OCI-M1 (cell line): ENCODE measurements at regions not wholly inside any gene's neighbourhood (a gene's known extent, or its start where the extent isn't known, plus 50 kb on each side); places are given as distances from the start of the nearest gene placed in this dataset.
A peak's percentile ranks its signal among the peaks of the same experiment; 100 is the strongest.
"Not testable (repeated sequence)": the region's sequence is repeated elsewhere in the genome, so short reads cannot be mapped to it uniquely, and the experiment has no call there.

Experiments
- DNase-seq: peaks from one replicate; lab custom pipeline; 2025; lab: John Stamatoyannopoulos, UW

GRCh38 chr12:62192180-62192902 lies 67.9 kb upstream of the USP15 start:
- peak; percentile 90 for DNase-seq

DNA sequence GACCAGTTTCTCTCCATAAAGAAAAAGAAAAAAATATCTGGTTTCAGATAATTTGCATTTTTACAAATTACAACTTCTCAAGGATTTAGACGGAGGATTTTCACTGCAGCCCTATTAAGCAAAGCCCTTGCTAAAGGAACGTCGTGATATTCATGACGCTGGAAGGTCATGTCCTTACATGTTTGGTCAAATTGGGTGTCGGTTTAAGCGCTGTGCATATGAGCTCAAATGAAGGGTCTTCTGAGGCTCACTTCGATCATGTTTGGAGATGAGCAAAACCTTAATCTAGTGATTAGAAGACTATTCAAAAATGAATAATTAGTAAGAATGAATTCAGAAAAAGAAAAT lies 67.3 kb upstream of the USP15 start:
- DNase-seq, result no peak

DNA sequence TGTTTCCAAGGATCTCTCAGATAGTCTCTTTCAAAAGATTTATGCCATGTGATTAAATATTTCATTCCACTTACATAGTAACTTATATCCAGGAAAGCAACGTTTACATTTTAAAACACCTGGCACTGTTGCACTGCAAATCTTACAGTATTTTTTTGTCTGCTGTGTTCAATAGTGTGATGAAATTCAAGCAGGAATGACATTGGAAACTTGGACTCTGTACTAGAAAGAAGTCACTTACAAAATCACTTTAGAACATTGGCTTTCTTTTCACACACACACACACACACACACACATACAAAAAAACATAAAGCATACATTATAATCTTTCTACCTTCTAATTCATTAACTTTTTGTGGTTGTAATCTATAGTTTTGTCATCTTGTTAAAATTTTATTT lies 66.2 kb upstream of the USP15 start:
- no peak for DNase-seq

- no peak for DNase-seq
Measured at GRCh38 chr12:62194616-62195015, 65.6 kb upstream of the USP15 start.

- no peak for DNase-seq
Measured at GRCh38 chr12:62196146-62196545, 64.1 kb upstream of the USP15 start.

GRCh38 chr12:62202861-62203260 lies 57.3 kb upstream of the USP15 start:
- DNase-seq, result not testable (repeated sequence)

DNA sequence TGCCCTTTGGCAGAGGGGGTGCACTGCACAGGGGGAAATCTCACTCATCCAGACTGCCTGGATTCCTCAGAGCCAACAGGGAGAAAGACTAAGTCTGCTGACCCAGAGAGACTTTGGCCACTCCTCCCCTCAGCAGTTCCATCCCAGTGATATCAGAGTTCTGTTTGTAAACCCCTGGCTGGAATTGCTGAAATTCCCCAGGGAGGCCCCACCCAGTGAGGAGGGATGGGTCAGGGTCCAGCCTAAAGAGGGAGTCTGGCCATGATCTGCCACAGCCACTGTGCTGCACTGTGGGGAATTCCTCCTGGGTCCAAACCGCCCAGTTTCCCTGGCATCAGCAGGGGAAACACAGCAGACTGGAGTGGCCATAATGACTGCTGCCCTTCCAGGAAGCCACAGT lies 54.9 kb upstream of the USP15 start:
- no peak for DNase-seq

- DNase-seq, result no peak
Measured at GRCh38 chr12:62207248-62207647, 53.0 kb upstream of the USP15 start.
